WTC11 (cell line): ENCODE measurements at regions not wholly inside any gene's neighbourhood (a gene's known extent, or its start where the extent isn't known, plus 50 kb on each side); places are given as distances from the start of the nearest gene placed in this dataset.

Experiments
- ATAC-seq: fragments of 200-7000 bp; cut with Tn5 transposase; 2 replicates; pipeline ENCODE4 v1.10.0; 2021; ENCODE audit warnings: mild to moderate bottlenecking, moderate library complexity
- CTCF ChIA-PET: fragments of 300-600 bp; sonication (Branson Sonifier 250); formaldehyde crosslinking; loops from one replicate; lab custom pipeline; 2021; ENCODE audit warnings: antibody characterized with exemption; lab: Charles Lee
- POLR2A ChIA-PET: fragments of 350-600 bp; sonication (Branson Sonifier 250); formaldehyde crosslinking; loops from one replicate; lab custom pipeline; 2021; ENCODE audit warnings: antibody characterized with exemption; lab: Charles Lee
- DNase-seq: peaks from one replicate; pipeline ENCODE4 v3.0.0; 2021; ENCODE audit warnings: low spot score
- H3K27ac Mint-ChIP-seq: 2 replicates; pipeline ENCODE4 v1.8.0; 2021; ENCODE audit warnings: mixed read lengths
- H3K27me3 Mint-ChIP-seq: 2 replicates; pipeline ENCODE4 v1.8.0; 2021; ENCODE audit warnings: low read depth, mild to moderate bottlenecking, moderate library complexity, mixed read lengths
- H3K36me3 Mint-ChIP-seq: 2 replicates; pipeline ENCODE4 v1.8.0; 2021; ENCODE audit warnings: mixed read lengths
- H3K4me1 Mint-ChIP-seq: 2 replicates; pipeline ENCODE4 v1.8.0; 2022; ENCODE audit warnings: mixed read lengths
- H3K4me3 Mint-ChIP-seq: 2 replicates; pipeline ENCODE4 v1.8.0; 2021; ENCODE audit warnings: mild to moderate bottlenecking, moderate library complexity, mixed read lengths
- H3K9me3 Mint-ChIP-seq: 2 replicates; pipeline ENCODE4 v1.8.0; 2021; ENCODE audit warnings: mixed read lengths
- CBFB ChIP-seq: sonication (generic); formaldehyde crosslinking; IDR thresholded peaks from 2 replicates; pipeline ENCODE4 v1.8.1; 2022; ENCODE audit warnings: mild to moderate bottlenecking, low read depth, missing genetic modification reagents
- CREM ChIP-seq: sonication (generic); formaldehyde crosslinking; IDR thresholded peaks from 2 replicates; pipeline ENCODE4 v1.8.1; 2022; ENCODE audit warnings: mild to moderate bottlenecking, missing genetic modification reagents, moderate library complexity
- ERG ChIP-seq: fragments of 250-450 bp; sonication (Bioruptor Pico); IDR thresholded peaks from 2 replicates; pipeline ENCODE4 v1.8.0; 2021; ENCODE audit warnings: mild to moderate bottlenecking
- FOXP1 ChIP-seq: sonication (generic); formaldehyde crosslinking; IDR thresholded peaks from 2 replicates; pipeline ENCODE4 v1.8.0; 2022; ENCODE audit warnings: missing genetic modification reagents, mild to moderate bottlenecking, moderate library complexity, borderline replicate concordance
- HMGA2 ChIP-seq: fragments of 250-450 bp; sonication (Bioruptor Pico); IDR thresholded peaks from 2 replicates; pipeline ENCODE4 v1.4.0; 2021; ENCODE audit warnings: mild to moderate bottlenecking, moderate library complexity
- JAZF1 ChIP-seq: fragments of 250-450 bp; sonication (Bioruptor Pico); IDR thresholded peaks from 2 replicates; pipeline ENCODE4 v1.9.0; 2021; ENCODE audit warnings: moderate library complexity, mild to moderate bottlenecking, inconsistent platforms
- MLX ChIP-seq: sonication (generic); formaldehyde crosslinking; IDR thresholded peaks from 2 replicates; pipeline ENCODE4 v1.8.1; 2023; ENCODE audit warnings: mild to moderate bottlenecking, missing genetic modification reagents, moderate library complexity
- MXD4 ChIP-seq: fragments of 250-450 bp; sonication (Bioruptor Pico); IDR thresholded peaks from 2 replicates; pipeline ENCODE4 v1.8.0; 2021; ENCODE audit warnings: mild to moderate bottlenecking, moderate library complexity, borderline replicate concordance
- NR1H2 ChIP-seq: sonication (generic); formaldehyde crosslinking; IDR thresholded peaks from 2 replicates; pipeline ENCODE4 v1.9.0; 2021; ENCODE audit warnings: mild to moderate bottlenecking, moderate library complexity, missing genetic modification reagents
- OVOL2 ChIP-seq: fragments of 250-450 bp; sonication (Bioruptor Pico); IDR thresholded peaks from 2 replicates; pipeline ENCODE4 v1.9.0; 2021; ENCODE audit warnings: mild to moderate bottlenecking, borderline replicate concordance
- PRDM15 ChIP-seq: sonication (generic); formaldehyde crosslinking; IDR thresholded peaks from 2 replicates; pipeline ENCODE4 v1.8.0; 2022; ENCODE audit warnings: missing genetic modification reagents
- PREB ChIP-seq: sonication (generic); formaldehyde crosslinking; IDR thresholded peaks from 2 replicates; pipeline ENCODE4 v1.8.1; 2022; ENCODE audit warnings: mild to moderate bottlenecking, missing genetic modification reagents, moderate library complexity, borderline replicate concordance
- SMAD3 ChIP-seq: sonication (generic); formaldehyde crosslinking; IDR thresholded peaks from 2 replicates; pipeline ENCODE4 v1.8.0; 2022; ENCODE audit warnings: missing genetic modification reagents, mild to moderate bottlenecking, borderline replicate concordance
- TP53 ChIP-seq: sonication (generic); formaldehyde crosslinking; IDR thresholded peaks from 2 replicates; pipeline ENCODE4 v1.8.1; 2023; ENCODE audit warnings: mild to moderate bottlenecking, missing genetic modification reagents
- ZBTB21 ChIP-seq: sonication (generic); formaldehyde crosslinking; IDR thresholded peaks from 2 replicates; pipeline ENCODE4 v1.8.1; 2023; ENCODE audit warnings: mild to moderate bottlenecking, missing genetic modification reagents, borderline replicate concordance
- ZNF396 ChIP-seq: fragments of 250-450 bp; sonication (Bioruptor Pico); IDR thresholded peaks from 2 replicates; pipeline ENCODE4 v1.8.0; 2021; ENCODE audit warnings: mild to moderate bottlenecking, moderate library complexity, borderline replicate concordance
- ZNF416 ChIP-seq: fragments of 250-450 bp; sonication (Bioruptor Pico); IDR thresholded peaks from 2 replicates; pipeline ENCODE4 v1.9.0; 2021; ENCODE audit warnings: mild to moderate bottlenecking, inconsistent platforms
- ZNF423 ChIP-seq: fragments of 250-450 bp; sonication (Bioruptor Pico); IDR thresholded peaks from 2 replicates; pipeline ENCODE4 v2.1.2; 2022; ENCODE audit warnings: mild to moderate bottlenecking, moderate library complexity
- TF ChIP-seq, protein P1 (sequence below): fragments of 250-450 bp; sonication (Bioruptor Pico); IDR thresholded peaks from 2 replicates; pipeline ENCODE4 v1.9.0; 2021; ENCODE audit warnings: moderate library complexity, mild to moderate bottlenecking, inconsistent platforms, borderline replicate concordance
- TF ChIP-seq, protein P2 (sequence below): sonication (generic); formaldehyde crosslinking; IDR thresholded peaks from 2 replicates; pipeline ENCODE4 v1.8.1; 2022; ENCODE audit warnings: mild to moderate bottlenecking, moderate library complexity, missing genetic modification reagents
- TF ChIP-seq, protein P3 (sequence below): sonication (generic); formaldehyde crosslinking; IDR thresholded peaks from 2 replicates; pipeline ENCODE4 v1.8.1; 2022; ENCODE audit warnings: low read depth, mild to moderate bottlenecking, moderate library complexity, missing genetic modification reagents, borderline replicate concordance
- TF ChIP-seq, protein P4 (sequence below): sonication (generic); formaldehyde crosslinking; IDR thresholded peaks from 2 replicates; pipeline ENCODE4 v1.8.0; 2023; ENCODE audit warnings: missing genetic modification reagents

DNA sequence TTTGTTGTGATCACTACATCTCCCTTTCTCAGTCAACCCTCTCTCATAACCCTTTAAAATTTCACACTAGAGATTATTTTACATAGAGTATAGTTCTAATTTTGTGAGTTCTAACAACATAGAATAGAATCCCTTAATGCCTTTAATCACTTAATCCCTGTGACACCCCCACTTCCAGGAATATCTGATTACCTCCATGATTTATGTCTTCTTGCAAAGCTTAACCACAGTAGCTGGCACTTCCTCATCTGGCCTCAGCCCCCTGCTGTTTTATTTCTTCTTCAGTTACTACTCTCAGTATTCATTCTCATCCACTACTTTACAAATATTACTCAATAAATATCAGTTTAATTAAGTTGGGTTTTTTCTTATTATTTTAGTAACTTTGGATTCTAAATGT, 340.9 kb downstream of the CENPC start:
- Mint-ChIP-seq H3K9me3 (no peaks in the 10 kb centered on the region), H3K4me1 (peaks cover 8% of the 10 kb centered on the region)

GRCh38 chr4:67201334-67201733, 344.0 kb downstream of the CENPC start:
- no peak for ATAC-seq
- no peak for DNase-seq
- Mint-ChIP-seq H3K36me3 (no peaks in the 10 kb centered on the region), H3K27me3 (no peaks in the 10 kb centered on the region), H3K4me3 (no peak overlapping the region), H3K9me3 (no peaks in the 10 kb centered on the region), H3K27ac (no peak overlapping the region), H3K4me1 (peaks cover 8% of the 10 kb centered on the region)
- POLR2A ChIA-PET, result no interaction called here
- CTCF ChIA-PET, result no interaction called here
- TF ChIP-seq, protein P1, sequence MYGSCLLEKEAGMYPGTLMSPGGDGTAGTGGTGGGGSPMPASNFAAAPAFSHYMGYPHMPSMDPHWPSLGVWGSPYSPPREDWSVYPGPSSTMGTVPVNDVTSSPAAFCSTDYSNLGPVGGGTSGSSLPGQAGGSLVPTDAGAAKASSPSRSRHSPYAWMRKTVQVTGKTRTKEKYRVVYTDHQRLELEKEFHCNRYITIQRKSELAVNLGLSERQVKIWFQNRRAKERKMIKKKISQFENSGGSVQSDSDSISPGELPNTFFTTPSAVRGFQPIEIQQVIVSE (CRISPR knock-in tag), result no peak
- TF ChIP-seq CREM, result no peak
- no peak for TF ChIP-seq CBFB (CRISPR knock-in tag)
- TF ChIP-seq, protein P2, sequence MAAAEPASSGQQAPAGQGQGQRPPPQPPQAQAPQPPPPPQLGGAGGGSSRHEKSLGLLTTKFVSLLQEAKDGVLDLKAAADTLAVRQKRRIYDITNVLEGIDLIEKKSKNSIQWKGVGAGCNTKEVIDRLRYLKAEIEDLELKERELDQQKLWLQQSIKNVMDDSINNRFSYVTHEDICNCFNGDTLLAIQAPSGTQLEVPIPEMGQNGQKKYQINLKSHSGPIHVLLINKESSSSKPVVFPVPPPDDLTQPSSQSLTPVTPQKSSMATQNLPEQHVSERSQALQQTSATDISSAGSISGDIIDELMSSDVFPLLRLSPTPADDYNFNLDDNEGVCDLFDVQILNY (CRISPR knock-in tag), result no peak
- no peak for TF ChIP-seq ERG (CRISPR knock-in tag)
- no peak for TF ChIP-seq MLX (CRISPR knock-in tag)
- TF ChIP-seq HMGA2 (CRISPR knock-in tag), result no peak
- no peak for TF ChIP-seq ZNF416 (CRISPR knock-in tag)
- no peak for TF ChIP-seq ZBTB21
- TF ChIP-seq FOXP1 (CRISPR knock-in tag), result no peak
- TF ChIP-seq OVOL2 (CRISPR knock-in tag), result no peak
- TF ChIP-seq SMAD3 (CRISPR knock-in tag), result no peak

More for the DNA sequence above, 340.9 kb downstream of the CENPC start:
- no peak overlapping the region for H3K27ac Mint-ChIP-seq
- POLR2A ChIA-PET, result no interaction called here
- CTCF ChIA-PET, result interaction anchor here (1.2 kb wide), 1 partner anchor 101 kb away, joined by 3 read pairs; no protein-coding TSS in a partner anchor
- TF ChIP-seq TP53, result no peak
- TF ChIP-seq ZNF423 (CRISPR knock-in tag), result no peak
- TF ChIP-seq, protein P3, sequence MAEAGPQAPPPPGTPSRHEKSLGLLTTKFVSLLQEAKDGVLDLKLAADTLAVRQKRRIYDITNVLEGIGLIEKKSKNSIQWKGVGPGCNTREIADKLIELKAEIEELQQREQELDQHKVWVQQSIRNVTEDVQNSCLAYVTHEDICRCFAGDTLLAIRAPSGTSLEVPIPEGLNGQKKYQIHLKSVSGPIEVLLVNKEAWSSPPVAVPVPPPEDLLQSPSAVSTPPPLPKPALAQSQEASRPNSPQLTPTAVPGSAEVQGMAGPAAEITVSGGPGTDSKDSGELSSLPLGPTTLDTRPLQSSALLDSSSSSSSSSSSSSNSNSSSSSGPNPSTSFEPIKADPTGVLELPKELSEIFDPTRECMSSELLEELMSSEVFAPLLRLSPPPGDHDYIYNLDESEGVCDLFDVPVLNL (CRISPR knock-in tag), result no peak
- no peak for TF ChIP-seq OVOL2 (CRISPR knock-in tag)
- TF ChIP-seq MXD4, result no peak
- TF ChIP-seq PREB (CRISPR knock-in tag), result no peak
- TF ChIP-seq JAZF1 (CRISPR knock-in tag), result no peak
- TF ChIP-seq PRDM15 (CRISPR knock-in tag), result no peak
- TF ChIP-seq, protein P4, sequence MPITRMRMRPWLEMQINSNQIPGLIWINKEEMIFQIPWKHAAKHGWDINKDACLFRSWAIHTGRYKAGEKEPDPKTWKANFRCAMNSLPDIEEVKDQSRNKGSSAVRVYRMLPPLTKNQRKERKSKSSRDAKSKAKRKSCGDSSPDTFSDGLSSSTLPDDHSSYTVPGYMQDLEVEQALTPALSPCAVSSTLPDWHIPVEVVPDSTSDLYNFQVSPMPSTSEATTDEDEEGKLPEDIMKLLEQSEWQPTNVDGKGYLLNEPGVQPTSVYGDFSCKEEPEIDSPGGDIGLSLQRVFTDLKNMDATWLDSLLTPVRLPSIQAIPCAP (CRISPR knock-in tag), result no peak
- no peak for TF ChIP-seq CBFB (CRISPR knock-in tag)
- TF ChIP-seq NR1H2, result no peak
- TF ChIP-seq ZNF396 (CRISPR knock-in tag), result no peak
- no peak for TF ChIP-seq CREM
- TF ChIP-seq, all 79 proteins: peak for 0
- no peaks in the 10 kb centered on the region for H3K36me3 Mint-ChIP-seq
- no peak overlapping the region for H3K4me3 Mint-ChIP-seq
- DNase-seq, result no peak
- ATAC-seq, result no peak
- no peaks in the 10 kb centered on the region for H3K27me3 Mint-ChIP-seq
